Stimulated activated CD8-positive, alpha-beta memory T cell treated with anti-CD3 and anti-CD28 coated beads, Interleukin-2, amount 100 ng/mL, for 1 hour (primary cell): ENCODE measurements at regions not wholly inside any gene's neighbourhood (a gene's known extent, or its start where the extent isn't known, plus 50 kb on each side); places are given as distances from the start of the nearest gene placed in this dataset.

Experiments used
- DNase-seq, 2 donors: peaks; one replicate each; pipeline ENCODE4 v3.0.0-alpha.2; 2020; ENCODE audit warnings: low read depth in 2 of 2

DNA sequence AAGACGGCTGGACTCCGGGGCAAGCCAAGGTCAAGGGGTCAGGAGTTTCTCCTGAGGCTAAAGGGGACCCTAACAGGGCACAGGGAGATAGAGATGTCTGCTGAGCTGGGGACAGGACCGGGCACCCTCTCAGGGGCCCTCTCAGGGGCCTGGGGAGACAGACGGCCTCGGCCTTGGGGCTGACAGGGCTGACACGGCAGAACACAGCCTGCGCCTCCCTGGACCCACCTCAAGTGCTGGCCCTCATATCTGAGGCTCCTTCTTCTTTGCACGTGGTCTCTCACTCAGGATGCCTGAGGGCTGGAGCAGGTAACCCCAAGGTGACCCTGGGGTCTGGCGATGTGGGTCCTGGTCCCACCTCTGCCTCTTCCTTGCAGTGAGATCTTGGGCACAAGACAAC lies 186.9 kb upstream of the TNRC6C start:
- no peak for DNase-seq

DNA sequence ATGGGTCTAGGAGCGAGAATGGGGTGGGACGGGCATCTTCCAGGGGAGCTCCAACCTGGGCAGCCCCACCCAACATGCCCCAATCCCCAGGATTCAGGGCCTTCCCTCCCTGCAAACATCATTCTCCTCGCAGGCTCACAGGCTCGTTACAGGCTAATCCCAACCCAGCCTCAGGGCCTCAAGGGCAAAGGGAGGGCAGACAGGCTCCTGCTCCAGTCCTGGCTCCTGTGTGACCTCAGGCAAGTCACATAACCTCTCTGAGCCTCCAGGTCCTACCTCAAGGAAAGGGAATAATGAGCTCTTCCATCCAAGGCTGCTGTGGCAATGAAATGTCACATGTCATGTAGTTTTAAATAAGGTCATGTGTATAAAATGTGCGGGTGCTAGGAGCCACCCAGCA lies 186.5 kb upstream of the TNRC6C start:
- no peak for DNase-seq

DNA sequence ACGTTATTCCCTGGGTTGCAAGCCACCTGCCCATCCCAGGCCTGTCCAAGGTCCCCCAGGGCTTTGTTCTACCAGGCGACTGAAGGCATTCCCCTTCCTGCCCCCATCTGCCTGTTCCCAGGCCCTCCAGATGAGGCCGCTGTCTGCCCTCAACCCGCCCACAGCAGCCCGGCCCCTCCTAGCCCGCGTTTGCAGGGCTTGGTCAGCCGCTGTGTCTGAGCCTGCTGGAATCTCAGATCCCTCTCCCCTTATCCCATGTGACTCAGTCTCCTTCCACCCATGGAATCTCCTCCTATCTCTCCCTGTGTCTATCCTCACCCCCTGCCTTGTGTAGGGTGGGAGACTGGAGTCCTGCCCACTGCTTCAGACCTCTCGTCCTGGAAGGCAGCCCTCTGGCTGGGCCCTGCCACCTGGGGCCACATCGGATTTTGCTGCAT lies 186.0 kb upstream of the TNRC6C start:
- peak; percentile 39 to 46 for DNase-seq

DNA sequence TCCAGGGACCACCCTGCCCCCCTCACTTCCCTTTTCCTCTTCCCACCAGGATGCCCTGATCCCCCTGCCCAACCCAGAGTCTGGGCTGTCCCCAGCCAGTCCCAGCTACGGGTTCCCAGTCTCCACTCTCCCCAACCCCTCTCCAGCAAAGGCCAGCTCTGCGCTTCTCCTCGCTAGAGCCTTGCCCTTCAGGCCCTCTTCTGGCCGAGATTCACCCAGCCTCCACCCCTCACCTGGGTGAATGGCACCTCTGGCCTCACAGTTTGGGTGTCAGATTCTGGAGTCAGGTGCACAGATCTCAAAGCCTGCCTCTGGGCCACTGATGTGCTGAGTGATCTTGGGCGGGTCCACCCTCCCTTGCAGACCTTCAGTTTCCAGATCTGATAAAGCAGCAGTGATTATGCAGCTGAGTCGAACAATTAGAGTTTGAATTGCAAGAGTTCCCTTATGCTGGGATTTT lies 185.6 kb upstream of the TNRC6C start:
- DNase-seq = no peak

DNA sequence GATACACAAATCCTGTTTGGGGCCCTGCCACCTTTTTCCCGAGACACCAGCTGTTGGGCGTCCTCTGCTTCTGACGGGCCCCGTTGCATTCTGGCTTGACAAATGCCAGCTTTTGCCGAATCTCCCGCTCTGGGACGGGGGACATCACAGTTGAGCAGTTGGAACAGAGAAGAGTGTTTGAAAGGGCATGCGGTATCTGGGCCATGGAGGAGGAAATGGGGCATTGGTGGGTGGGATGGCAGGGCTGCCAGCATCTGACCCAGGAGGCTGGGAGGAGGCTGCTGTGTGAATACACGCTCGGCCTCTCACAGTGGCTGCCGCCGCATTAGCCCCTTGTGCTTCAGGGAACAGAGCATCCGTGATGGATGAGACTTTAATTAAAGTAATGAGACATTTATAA lies 184.3 kb upstream of the TNRC6C start:
- no peak for DNase-seq

DNA sequence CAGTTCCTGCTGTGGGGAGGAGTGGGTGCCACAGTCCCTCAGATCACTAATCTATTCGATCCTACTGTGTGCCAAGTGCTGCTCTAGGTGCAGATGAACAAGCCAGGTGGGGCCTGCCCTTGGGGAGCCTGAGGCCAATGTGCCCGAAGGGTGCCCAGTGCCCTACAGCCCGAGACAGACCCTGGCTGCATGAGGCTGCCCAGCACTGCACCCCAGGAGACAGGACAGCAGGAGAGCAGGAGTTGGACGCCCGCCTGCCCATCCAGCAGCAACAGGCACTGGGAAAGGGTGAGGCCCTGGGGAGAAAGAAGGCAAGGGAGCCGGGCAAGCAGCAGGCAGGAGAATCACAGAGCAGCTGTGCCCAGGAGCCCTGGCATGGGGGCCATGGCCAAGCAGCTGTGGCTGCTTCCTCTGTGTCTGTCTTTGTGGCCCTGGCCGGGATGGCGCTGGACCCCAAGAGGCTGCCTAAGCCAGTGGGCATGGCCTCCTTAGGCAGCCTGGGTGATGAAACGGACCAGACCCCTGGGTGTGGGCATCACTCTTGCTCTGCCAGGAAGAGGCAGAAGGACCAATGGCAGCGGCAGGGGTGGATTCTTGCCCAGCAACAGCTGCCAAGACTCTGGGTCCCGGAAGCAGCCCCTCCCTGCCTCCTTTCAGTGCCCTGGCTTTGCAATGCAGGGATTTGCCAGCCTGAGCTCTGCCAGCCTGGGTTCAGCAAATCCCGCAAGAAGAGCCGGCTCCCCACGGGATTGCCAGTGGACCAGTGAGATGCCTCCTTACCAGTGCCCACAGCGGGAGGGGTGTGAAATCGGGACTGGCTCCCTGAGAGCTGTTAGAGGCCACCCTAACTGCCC lies 179.6 kb upstream of the TNRC6C start:
- no peak for DNase-seq

DNA sequence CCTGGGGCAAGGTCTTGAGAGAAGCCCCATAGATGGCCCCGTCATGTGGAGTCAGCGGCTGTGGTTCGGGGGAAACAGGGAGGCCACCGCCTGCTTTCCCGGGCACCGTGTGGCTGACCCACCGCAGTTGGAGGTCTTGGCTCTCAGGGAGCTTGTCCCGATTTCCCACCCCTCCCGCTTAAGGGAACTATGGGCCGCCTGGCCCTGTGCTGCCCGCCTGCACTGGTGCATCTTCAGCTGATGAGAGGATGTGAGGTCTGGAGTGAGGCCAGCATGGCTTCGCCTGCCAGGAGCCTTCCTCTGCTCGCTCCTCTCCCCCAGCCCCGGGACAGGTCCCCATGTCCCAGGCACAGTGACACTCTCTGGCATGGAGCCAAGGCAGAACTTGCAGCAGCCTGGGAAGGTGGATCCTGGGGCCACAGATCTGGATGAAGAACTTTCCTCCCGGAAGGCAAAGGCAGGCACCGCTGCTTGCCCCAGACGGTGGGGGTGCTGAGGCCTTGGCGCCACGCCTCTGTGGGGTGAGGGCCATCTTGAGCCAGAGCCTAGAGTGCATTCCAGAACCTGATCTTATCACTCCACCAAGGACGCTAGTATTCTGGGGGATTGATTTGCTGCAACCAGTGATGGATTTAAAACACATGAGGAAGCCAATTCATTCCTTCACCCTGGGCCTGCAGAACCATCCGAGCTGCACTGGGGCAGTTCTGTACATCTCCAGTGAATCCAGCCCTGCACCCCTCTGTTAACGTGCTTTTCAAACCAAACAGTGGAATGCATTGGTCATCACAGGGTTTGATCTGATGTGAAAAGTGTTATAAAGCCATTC lies 178.6 kb upstream of the TNRC6C start:
- no peak for DNase-seq

DNA sequence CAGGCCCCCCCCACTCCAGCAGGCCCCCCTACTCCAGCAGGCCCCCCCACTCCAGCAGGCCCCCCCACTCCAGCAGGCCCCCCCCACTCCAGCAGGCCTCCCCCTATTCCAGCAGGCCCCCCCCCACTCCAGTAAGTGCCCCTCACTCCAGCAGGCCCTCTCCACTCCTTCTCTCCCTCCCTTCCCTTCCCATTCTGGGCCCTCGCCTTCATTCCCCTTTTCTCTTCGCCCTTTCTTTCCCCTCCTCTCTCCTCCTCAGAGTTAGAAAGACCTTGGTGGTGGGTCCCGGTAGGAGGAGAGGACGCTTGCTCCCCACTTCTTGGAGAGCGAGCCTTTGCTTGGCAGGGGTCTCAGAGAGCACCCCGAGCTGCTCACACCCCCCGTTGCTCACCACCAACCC lies 177.0 kb upstream of the TNRC6C start:
- DNase-seq = no peak

DNA sequence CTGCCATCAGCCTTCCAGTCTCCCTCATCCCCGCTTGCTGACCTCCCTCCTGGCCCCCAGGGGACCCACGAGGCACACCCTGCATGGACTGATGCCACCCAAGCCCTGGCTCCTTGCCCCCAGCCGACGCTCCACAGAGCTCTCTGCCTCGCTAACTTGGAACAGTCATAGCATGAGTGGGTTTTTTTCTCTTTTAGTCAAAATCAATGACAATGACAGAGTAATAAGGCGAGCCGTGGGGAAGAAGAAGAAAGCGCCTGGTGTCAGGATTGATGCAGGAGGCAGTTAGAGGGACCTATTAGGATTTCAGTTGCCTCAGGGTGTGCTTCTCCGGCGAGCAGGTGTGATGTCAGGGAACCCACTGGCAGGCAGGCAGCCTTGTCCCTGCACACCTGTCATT lies 176.3 kb upstream of the TNRC6C start:
- no peak for DNase-seq

DNA sequence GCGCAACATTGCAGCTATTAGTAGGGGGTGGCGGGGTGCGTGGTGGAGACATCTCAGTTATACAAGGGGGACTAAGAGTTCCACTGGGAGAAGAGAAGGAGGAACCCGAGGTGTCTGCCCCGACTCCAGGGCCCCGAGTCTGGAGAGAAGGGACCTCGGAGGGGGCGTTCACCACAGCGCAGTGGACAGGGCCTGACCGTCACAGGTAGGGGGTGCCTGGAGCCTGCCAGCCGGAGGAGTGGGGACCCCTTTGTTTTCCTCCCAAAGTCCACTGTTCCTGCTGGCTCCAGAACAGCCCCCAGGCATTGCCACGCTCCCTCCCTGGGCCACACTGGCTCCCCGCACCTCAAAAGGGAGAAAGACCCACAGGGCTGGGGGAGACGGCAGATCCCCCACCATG lies 175.9 kb upstream of the TNRC6C start:
- DNase-seq = no peak

DNA sequence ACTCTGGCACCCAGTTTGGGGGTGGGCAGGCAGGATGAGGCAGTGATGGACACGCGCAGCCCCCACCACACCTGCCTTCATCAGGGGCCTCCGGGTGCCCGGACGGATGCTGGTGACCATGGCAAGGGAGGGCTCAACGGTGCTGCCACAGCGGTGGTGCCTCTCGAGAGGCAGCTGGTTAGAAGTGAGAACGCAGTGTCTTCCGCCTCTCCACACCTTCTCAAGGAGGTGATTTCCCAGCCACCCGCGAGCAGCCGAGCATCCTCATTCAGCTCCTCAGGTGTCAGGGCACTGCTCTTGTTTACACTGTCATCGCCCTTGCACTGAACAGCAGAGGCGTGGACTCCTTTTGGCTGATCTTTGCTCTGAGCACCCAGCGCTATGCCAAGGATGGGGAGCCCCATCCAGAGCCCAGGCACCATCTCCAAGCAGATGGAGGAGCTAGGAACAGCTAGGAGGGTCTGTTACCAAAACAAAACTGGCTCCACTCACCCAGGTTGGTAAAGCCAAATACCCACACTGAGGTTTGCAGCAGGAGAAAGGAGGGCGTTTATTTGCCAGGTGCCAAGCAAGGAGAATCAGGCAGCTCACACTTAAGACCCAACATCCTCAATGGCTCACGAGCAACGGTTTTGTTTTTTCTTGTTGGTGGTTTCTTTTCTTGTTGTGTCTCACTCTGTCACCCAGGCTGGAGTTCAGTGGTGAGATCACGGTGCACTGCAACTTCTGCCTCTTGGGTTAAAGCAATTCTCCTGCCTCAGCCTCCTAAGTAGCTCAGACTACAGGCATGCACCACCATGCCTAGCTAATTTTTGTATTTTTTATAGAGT lies 174.3 kb upstream of the TNRC6C start:
- DNase-seq = peak; percentile 50 to 51

DNA sequence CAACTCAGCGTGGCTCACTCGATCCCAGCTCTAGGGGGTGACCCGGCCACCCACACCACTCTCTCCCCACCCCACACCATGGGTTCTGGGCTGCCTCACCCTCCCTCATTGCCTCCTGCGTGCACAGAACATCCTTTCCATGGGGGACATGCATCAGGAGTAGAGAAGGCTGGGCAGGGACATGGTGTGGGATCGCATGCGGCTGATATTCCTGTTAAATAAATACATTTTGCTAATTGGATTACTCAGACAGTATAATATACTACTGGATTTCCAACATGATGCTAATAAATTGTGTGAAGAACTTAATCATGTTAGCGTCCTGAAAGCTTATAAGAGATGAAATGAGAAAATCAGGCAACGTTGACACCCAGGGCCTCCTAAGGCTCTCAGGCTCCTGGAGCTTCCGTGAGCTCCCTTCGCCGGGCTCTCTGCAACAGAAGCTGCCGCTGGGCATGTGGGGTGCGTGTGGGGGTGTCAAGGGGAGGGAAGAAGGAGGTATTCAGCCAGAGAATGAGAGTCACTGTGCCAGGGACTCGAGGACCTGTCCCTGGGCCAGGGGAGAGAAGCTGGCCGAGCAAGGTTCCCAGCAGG lies 173.1 kb upstream of the TNRC6C start:
- no peak for DNase-seq

DNA sequence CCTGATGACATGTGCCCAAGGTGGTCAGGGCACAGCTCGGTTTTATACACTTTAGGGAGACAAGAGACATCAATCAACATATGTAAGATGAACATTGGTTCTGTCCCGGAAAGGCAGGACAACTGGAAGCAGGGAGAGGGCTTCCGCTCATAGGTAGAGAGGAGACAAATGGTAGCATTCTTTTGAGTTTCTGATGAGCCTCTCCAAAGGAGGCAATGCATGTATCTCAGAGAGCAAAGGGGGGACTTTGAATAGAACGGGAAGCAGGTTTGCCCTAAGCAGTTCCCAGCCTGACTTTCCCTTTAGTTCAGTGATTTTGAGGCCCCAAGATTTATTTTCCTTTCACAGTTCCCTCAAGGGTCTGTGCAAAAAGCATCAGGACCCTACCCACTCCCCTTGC lies 172.4 kb upstream of the TNRC6C start:
- no peak for DNase-seq

DNA sequence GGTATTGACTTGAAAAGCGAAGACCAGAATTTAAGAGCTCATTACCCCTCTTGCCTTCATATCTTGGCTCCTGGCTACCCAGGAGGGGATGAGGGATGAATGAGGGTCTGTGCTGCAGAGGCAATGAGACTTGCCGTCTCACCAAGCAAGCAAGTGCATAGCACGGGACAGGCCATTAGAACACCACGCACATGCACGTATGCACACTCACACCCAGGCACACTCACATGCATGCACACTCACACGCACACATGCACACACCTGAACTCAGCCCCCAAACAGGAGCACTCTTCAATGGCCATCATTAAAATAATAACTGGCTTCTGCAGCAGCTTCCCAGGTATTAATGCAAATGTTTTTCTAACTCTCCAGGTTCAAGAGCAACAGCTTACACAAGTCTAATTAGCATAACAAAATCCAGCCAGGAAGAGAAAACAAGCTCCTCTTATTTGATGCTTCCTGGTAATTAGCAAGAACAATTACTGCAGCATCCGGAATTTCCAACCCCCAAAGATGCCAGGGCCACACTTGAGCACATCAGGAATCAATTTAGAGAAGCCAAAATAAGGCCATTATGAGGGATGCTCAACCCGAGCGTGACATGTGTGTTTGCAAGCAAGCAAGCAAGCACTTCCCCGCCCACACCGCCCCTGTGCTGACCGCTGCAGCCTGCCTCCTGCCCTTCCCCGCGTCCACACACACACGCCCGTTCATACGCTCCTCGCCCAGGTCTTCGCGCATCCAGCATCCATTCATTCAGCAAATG lies 171.6 kb upstream of the TNRC6C start:
- DNase-seq = no peak

DNA sequence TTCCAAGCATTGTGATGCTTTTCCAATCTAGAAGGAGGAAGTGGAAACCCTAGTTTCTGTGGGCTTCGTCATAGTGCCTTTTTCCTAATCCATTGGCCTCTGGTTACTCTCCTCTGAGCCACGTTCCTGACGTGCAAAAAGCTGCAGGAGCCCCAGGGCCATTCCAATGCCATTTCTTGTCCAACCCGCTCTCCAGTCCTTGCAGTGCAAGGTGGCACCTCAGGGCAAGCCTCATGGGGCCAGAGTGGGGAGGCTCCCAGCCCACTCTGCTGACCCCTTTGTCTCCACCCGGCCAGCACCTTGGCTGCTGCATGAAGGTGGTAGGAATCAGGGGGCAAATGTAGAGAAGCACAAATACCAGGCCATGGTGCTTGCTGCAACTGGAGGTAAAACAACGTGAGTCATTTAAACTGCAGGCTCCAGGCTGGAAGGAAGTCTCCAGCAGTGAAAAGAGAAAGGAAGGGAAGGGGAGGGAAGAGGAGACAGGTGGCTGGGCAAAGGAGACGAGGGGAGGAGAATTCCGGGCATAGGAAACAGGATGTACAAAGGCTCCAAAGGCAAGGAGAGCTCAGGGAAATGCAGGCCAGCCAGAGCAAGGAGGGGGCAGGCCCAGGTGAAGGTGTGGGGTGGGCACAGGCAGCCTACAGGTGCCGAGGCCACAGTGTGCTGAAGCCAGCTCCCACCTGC lies 168.2 kb upstream of the TNRC6C start:
- DNase-seq = no peak

DNA sequence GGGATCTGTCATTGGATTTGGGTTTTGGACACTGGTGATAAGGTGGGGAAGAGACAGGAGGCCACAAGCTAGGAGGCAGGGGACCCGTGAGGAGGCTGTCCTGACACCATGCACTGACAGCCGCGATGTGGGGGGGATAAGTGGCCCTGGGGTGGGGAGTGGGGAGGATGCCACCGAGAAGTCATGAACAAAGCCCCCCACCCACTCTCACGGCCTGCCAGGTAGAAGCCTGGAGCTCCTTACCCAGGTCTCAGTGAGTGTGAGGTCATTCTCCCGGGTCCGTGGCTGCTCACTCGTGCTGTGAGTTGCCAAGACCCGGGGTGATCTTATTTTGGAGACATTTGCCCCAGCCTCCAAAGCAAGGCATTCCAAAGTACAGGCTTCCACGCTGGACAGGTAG lies 165.9 kb upstream of the TNRC6C start:
- DNase-seq = no peak

DNA sequence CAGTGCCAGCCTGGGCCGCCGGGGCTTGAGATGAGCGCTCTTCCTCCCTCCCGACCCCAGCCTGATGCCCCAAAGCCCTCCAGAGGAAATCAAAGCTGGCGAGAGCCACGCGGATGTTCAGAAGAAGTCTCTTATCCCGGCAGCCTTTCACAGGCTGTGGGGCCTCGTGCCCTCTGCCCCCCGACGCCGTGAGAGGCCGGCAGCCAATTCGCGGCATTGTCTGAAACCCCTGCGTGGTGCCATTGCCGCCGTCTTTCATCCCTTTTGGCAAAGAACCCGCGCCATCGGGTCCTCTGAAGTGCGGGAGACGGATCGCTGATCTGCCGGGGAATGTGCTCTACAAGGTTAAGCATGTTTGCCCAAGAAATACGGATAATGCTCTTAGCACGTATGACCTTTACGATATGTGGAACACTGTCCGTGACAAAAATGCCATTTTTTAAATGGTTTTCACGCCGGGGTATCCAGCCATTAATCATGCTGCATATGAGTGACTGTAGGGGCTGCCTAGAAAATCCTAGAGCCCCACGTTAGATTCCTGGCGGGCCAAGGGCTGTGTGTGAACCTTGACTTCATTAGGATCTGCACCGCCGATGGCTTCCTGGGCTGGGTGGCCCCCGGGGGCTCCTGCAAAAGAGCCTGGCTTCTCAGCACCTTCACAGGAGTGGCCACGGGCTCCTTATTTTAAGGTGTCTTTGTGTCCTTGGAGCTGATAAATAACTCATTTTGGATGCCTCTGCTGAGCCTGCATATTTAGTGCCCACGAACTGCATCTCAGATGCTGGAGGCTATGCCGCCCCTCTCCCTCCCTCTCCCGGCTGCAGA lies 165.1 kb upstream of the TNRC6C start:
- DNase-seq = no peak

DNA sequence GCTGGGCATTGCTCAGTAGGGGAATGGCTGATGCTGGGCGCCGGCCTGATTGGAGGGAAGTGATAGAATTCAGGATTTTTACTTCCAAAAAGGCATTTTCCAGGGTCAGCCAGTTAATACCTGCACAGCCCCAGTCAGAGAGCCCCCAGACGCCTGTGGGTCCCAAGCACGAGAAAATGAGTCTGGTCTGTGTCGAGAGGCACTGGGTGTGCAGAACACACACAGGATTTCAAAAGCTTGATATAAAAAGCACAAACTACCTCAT lies 164.6 kb upstream of the TNRC6C start:
- DNase-seq = no peak

DNA sequence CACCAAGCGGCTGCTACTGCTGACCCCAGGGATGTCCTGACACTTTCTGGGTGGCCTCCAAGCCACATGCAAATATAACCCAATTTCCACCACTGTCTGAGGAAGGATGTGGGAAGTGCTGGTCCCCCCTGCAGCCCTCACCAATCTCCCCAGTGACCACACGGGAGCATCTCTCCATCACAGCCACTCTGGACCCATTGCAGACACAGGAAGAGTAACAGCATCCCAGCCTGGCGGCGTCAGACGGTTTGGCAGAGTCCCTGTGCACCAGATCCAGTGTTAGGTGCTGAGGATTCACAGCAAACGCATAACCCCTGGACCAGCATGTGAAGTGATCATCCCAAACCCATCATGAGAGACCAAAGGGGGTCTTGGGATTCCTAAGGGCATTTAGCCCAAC lies 163.7 kb upstream of the TNRC6C start:
- DNase-seq = no peak

DNA sequence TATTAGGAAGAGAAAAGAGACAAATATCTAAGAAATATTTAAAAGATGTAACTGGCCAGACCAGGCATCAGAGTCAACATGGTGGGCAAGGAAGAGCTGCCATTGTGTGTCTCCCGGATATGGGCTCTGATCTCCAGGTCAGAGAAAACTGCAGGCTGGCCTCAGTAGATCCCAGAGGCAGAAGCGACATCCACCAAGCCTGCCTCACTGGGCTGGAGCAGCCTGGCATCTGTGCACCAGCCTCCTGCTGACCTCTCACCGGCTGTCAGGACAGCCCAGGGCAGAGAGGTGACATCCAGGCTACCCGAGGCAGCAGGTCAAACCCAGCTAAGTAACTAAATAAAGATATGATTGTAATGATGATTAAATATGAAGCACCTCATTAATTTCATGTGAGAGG lies 162.8 kb upstream of the TNRC6C start:
- no peak for DNase-seq
